ENCODE measurements at regions not wholly inside any gene's neighbourhood (a gene's known extent, or its start where the extent isn't known, plus 50 kb on each side); places are given as distances from the start of the nearest gene placed in this dataset.

DNA sequence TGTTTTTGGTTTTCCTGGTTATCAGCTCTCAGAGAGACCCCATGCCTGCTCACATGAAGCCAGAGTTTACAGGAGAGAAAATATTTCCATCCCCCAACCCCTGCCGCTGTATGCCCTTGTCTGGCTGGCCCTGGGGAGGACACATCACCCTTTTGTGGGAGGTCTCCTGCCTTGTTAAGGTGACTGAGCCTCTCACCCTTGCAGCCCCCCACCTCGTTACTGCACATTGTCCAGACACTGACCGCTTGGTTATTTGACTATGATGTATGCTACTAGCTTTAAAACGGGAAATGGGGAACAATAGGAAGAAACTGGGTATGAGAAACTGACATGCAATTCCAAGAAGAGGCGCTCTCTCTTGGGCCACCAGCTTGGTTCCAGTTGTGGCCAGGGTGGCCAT lies 51.1 kb upstream of the RFPL3 start:
- TF ChIP-seq POLR2A (IDR thresholded peaks at IDR 0.05) (no peak), EP300 (IDR thresholded peaks at IDR 0.05) (no peak), POLR2AphosphoS5 (IDR thresholded peaks at IDR 0.05) (no peak)
- TF ChIP-seq, protein P1, sequence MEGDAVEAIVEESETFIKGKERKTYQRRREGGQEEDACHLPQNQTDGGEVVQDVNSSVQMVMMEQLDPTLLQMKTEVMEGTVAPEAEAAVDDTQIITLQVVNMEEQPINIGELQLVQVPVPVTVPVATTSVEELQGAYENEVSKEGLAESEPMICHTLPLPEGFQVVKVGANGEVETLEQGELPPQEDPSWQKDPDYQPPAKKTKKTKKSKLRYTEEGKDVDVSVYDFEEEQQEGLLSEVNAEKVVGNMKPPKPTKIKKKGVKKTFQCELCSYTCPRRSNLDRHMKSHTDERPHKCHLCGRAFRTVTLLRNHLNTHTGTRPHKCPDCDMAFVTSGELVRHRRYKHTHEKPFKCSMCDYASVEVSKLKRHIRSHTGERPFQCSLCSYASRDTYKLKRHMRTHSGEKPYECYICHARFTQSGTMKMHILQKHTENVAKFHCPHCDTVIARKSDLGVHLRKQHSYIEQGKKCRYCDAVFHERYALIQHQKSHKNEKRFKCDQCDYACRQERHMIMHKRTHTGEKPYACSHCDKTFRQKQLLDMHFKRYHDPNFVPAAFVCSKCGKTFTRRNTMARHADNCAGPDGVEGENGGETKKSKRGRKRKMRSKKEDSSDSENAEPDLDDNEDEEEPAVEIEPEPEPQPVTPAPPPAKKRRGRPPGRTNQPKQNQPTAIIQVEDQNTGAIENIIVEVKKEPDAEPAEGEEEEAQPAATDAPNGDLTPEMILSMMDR (IDR thresholded peaks at IDR 0.05), result no peak
- no peak overlapping the region for H3K27ac ChIP-seq
- no peaks in the 10 kb centered on the region for H3K4me1 ChIP-seq
- no peak for ATAC-seq
- WGBS, 2 donors (ENCODE audit: low coverage in 1 of 2), result 38 to 69% methylated on average over 2 to 3 of the region's 5 CpGs
- peaks cover 59% of the 10 kb centered on the region for H3K27me3 ChIP-seq
- no peak overlapping the region for H3K4me3 ChIP-seq
- no peaks in the 10 kb centered on the region for H3K36me3 ChIP-seq
- H3K9me3 ChIP-seq, result no peaks in the 10 kb centered on the region

- Histone ChIP-seq H3K4me3 (no peak overlapping the region), H3K27me3 (peaks cover 64% of the 10 kb centered on the region)
Observed at GRCh38 chr22:32307055-32307454, 50.6 kb upstream of the RFPL3 start.

GRCh38 chr22:32307617-32308016 lies 50.0 kb upstream of the RFPL3 start:
- TF ChIP-seq POLR2AphosphoS5 (IDR thresholded peaks at IDR 0.05), result no peak
- TF ChIP-seq, protein P1 (IDR thresholded peaks at IDR 0.05), result no peak
- no peak for TF ChIP-seq POLR2A (IDR thresholded peaks at IDR 0.05)
- no peak for TF ChIP-seq EP300 (IDR thresholded peaks at IDR 0.05)
- H3K9me3 ChIP-seq, result no peaks in the 10 kb centered on the region
- no peaks in the 10 kb centered on the region for H3K4me1 ChIP-seq
- H3K27ac ChIP-seq, result no peak overlapping the region
- H3K27me3 ChIP-seq, result peaks cover 65% of the 10 kb centered on the region
- WGBS, 2 donors (ENCODE audit: low coverage in 1 of 2), result 54 to 85% methylated on average over 2 to 4 of the region's 7 CpGs
- H3K4me3 ChIP-seq, result no peak overlapping the region
- H3K36me3 ChIP-seq, result no peaks in the 10 kb centered on the region
- no peak for ATAC-seq

More at GRCh38 chr22:32307055-32307454, 50.6 kb upstream of the RFPL3 start:
- TF ChIP-seq, protein P1 (IDR thresholded peaks at IDR 0.05), result no peak
- no peak for TF ChIP-seq POLR2AphosphoS5 (IDR thresholded peaks at IDR 0.05)
- TF ChIP-seq POLR2A (IDR thresholded peaks at IDR 0.05), result no peak
- TF ChIP-seq EP300 (IDR thresholded peaks at IDR 0.05), result no peak
- WGBS, 2 donors (ENCODE audit: low coverage in 1 of 2), result 83% methylated on average over 1 of the region's 3 CpGs; no CpG with 5 or more reads in 1 of the 2 donors
- H3K27ac ChIP-seq, result no peak overlapping the region
- no peaks in the 10 kb centered on the region for H3K9me3 ChIP-seq
- ATAC-seq, result no peak
- no peaks in the 10 kb centered on the region for H3K4me1 ChIP-seq
- no peaks in the 10 kb centered on the region for H3K36me3 ChIP-seq
